Activated naive CD8-positive, alpha-beta T cell treated with anti-CD3 and anti-CD28 coated beads, Interleukin-2, amount 50 U/mL, for 24 hours (primary cell): ENCODE measurements at regions not wholly inside any gene's neighbourhood (a gene's known extent, or its start where the extent isn't known, plus 50 kb on each side); places are given as distances from the start of the nearest gene placed in this dataset.
"Not testable (repeated sequence)": the region's sequence is repeated elsewhere in the genome, so short reads cannot be mapped to it uniquely, and the experiment has no call there.

Source experiments
- ATAC-seq: fragments of 150-1000 bp; cut with Tn5 transposase; one replicate; pipeline ENCODE4 v1.10.0; 2021
- DNase-seq: peaks from one replicate; pipeline ENCODE4 v3.0.0; 2021
- H3K27ac Mint-ChIP-seq: one replicate; pipeline ENCODE4 v1.8.0; 2021; ENCODE audit warnings: mild to moderate bottlenecking, mixed read lengths
- H3K27me3 Mint-ChIP-seq: one replicate; pipeline ENCODE4 v1.8.0; 2021; ENCODE audit warnings: mixed read lengths
- H3K36me3 Mint-ChIP-seq: one replicate; pipeline ENCODE4 v1.8.0; 2021; ENCODE audit warnings: low read depth, mixed read lengths
- H3K4me1 Mint-ChIP-seq: one replicate; pipeline ENCODE4 v1.8.0; 2021; ENCODE audit warnings: mixed read lengths
- H3K4me3 Mint-ChIP-seq: one replicate; pipeline ENCODE4 v1.8.0; 2021; ENCODE audit warnings: mild to moderate bottlenecking, moderate library complexity, mixed read lengths
- H3K9me3 Mint-ChIP-seq: one replicate; pipeline ENCODE4 v1.8.0; 2021; ENCODE audit warnings: mixed read lengths

DNA sequence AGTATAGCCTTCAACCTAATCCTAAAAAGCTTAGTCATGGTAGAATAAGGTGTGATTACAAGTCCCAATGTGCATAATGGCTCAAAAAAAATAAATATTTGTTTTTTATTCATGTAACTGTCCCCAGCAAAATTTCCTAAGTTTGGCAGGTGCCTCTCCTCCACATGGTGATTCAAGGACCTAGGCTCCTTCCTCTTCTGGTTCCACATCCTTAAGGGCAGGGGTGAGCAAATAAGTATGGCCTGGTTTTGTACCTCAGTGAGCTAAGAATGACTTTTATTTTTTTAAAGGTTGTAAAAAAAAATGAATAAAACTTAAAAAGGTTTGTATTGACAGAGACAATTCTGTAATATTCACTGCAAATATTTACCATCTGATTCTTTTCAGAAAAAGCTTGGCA is 343.5 kb upstream of the UBE2E2 start:
- Mint-ChIP-seq H3K9me3 (no peaks in the 10 kb centered on the region), H3K27me3 (no peaks in the 10 kb centered on the region), H3K36me3 (no peaks in the 10 kb centered on the region), H3K4me3 (no peak overlapping the region), H3K4me1 (no peaks in the 10 kb centered on the region), H3K27ac (no peak overlapping the region)
- no peak for ATAC-seq
- DNase-seq: no peak

DNA sequence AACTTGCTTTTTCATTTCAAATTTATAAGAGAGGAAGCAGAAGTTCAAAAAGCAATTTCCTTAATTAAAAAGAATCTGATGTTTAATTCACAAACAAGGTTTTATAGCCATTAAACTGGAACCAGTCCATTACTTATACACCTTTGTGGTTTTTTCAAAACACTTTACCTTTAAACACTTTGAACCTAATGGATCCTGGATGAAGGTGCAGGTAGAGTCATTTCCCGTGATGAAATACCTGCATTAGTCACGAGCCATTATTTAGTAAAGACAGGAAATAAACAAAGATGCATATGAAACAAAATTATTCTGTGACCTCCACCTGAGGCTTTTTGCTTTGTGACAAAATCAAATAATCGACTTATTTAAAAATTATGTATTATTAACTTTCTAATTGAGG is 341.7 kb upstream of the UBE2E2 start:
- H3K4me3 Mint-ChIP-seq: no peak overlapping the region
- no peaks in the 10 kb centered on the region for H3K9me3 Mint-ChIP-seq
- no peaks in the 10 kb centered on the region for H3K36me3 Mint-ChIP-seq
- H3K27ac Mint-ChIP-seq: no peak overlapping the region
- ATAC-seq (no peak), DNase-seq (no peak)
- H3K4me1 Mint-ChIP-seq: no peaks in the 10 kb centered on the region
- no peaks in the 10 kb centered on the region for H3K27me3 Mint-ChIP-seq

DNA sequence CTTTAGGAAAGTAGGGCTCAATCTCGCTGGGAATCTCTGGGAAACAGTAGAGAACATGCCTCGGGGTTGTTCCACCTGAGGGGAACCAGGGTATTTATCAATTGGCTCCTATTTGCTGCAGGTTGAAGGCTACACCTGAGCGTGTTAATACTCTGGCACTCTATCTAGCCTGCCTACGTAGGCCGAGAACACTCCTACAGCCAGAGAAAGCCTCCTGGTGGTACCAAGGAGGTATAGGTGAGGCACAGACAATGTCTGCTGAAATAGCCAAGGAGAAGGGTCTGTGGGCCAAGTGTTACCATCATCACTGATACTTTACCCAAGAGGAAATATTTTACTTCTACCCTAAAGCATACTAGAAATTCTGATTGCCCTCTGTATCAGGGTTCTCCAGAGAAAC is 341.0 kb upstream of the UBE2E2 start:
- ATAC-seq: no peak
- Mint-ChIP-seq H3K27me3 (no peaks in the 10 kb centered on the region), H3K4me1 (no peaks in the 10 kb centered on the region), H3K4me3 (no peak overlapping the region), H3K27ac (no peak overlapping the region), H3K9me3 (no peaks in the 10 kb centered on the region), H3K36me3 (no peaks in the 10 kb centered on the region)
- no peak for DNase-seq

DNA sequence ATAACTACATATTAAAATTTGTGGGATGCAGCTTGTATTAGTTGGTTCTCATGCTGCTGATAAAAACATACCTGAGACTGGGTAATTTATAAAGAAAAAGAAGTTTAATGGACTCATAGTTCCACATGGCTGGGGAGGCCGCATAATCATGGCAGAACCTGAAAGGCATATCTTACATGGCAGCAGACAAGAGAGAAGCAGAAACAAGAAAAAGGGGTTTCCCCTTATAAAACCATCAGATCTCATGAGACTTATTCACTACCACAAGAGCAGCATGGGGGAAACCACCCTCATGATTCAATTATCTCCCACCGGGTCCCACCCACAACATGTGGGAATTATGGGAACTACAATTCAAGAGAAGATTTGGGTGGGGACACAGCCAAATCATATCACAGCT is 320.3 kb upstream of the UBE2E2 start:
- H3K27ac Mint-ChIP-seq, H3K36me3 Mint-ChIP-seq, ATAC-seq, H3K4me1 Mint-ChIP-seq, H3K9me3 Mint-ChIP-seq, H3K27me3 Mint-ChIP-seq, H3K4me3 Mint-ChIP-seq, DNase-seq: not testable (repeated sequence)

DNA sequence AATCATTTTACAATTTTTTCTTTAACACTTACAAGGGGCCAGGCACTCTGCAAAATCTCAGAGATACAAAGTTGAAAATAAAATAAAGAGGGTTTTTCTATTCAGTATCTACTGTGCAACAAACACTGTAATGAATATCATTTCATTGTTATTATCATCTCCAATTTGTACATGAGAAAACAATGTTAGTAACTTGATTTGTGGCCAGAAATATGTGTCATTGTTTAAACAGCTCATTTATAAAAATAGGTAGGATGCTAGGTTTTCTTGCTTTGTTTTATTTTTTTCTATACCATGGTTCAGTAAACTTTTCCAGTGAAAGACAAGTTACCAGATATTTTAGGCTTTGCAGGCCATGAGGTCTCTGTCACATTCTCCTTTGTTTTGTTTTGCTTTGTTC is 318.1 kb upstream of the UBE2E2 start:
- Mint-ChIP-seq H3K27me3 (no peaks in the 10 kb centered on the region), H3K9me3 (peaks cover 9% of the 10 kb centered on the region), H3K36me3 (no peaks in the 10 kb centered on the region), H3K4me3 (no peak overlapping the region), H3K4me1 (no peaks in the 10 kb centered on the region), H3K27ac (no peak overlapping the region)
- DNase-seq (no peak), ATAC-seq (no peak)

DNA sequence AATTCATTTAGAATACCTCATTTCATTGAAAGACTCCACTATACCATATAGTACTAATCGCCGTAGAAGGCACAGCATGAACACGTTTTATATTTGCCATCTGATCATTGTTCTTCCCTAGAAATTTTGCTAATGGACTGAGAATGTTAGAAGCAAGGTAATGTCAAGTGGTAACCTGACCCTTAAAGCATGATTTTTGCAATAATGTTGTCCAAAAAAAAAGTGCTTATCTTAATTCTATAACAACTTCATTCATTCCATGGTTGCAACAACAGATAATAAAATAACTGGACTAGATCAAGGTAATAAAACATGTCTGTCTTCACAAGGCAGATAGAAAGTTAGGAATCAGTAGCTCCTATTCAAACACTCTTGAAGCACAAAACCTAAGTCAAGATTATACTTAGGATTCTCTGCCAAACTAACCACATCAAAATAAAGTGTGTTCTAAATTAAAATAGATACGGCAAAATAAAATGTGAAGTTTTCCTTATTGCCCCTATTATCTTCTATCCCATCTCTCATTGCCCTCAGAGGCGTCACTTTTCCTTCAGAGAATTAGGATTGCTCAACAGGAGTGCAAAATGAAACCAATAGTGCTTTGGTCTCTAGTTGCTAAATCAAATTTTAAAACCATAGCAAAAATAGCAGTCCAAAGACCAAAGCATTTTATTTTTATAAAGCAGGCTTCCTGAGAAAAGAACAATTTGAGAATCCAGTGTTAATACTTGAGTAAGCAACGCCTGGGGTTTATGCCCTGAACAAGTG is 317.4 kb upstream of the UBE2E2 start:
- H3K4me3 Mint-ChIP-seq: no peak overlapping the region
- H3K27ac Mint-ChIP-seq: no peak overlapping the region
- H3K27me3 Mint-ChIP-seq: no peaks in the 10 kb centered on the region
- H3K36me3 Mint-ChIP-seq: no peaks in the 10 kb centered on the region
- peaks cover 9% of the 10 kb centered on the region for H3K9me3 Mint-ChIP-seq
- DNase-seq (no peak), ATAC-seq (no peak)
- no peaks in the 10 kb centered on the region for H3K4me1 Mint-ChIP-seq

DNA sequence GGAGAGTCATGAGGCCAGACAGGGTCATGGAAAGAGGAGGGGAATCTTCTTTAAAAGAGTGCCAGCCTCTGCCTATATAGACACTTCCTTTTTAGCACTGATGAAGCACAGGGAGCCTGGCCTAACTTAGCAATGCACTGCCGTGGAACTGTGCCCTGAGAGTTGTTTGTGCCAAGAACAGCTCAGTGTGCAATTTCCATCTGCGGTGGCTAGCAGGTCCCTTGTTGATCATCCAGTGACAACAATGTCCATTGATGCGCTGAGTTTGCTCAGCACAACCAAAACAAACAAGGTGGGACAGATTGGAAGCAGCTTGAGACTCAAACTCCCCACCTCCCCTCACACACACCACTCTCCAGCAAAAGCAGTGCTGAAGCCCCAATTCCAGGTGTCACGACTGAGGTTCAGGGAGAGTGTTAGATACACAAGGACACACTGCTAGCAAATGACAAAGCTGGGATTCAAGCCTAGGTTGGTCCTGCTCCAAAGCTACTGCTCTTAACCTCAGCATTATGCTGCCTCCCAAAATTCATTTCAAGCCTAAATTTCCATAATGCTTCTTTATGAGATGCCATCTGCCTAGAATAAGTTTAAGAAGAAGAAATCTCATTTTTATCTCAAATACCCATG is 316.6 kb upstream of the UBE2E2 start:
- ATAC-seq (no peak), DNase-seq (no peak)
- H3K27me3 Mint-ChIP-seq: peaks cover 2% of the 10 kb centered on the region
- no peak overlapping the region for H3K27ac Mint-ChIP-seq
- peaks cover 9% of the 10 kb centered on the region for H3K9me3 Mint-ChIP-seq
- H3K36me3 Mint-ChIP-seq: no peaks in the 10 kb centered on the region
- H3K4me1 Mint-ChIP-seq: no peaks in the 10 kb centered on the region
- no peak overlapping the region for H3K4me3 Mint-ChIP-seq

DNA sequence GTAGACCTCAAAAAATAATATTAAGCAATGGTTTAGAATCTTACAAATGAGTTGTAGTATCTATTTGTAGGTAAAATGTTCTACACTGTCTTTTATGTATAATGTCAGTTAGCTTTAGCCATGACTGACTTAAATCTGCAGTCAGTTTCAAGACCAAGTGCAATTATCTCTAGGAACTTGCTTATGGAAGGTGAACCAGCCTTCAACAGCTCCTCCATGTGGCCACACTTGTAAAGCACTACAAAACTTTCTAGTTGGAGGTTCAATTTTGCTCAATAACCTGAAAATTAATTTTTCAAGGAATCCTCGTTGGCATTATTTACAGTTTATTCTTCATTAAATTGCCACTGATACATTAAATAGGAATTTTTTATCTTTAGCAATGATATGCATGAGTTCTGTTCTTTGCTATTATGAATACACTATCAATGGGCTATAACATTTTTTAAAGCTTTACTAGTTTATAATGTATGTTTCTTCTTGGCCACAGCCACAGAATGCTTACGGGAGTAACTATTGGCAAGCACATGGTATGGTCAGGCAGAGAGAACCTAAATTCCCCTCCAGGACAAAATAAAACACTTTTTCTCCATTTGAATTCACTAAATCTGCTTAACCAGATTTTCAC is 315.3 kb upstream of the UBE2E2 start:
- Mint-ChIP-seq H3K4me1 (no peaks in the 10 kb centered on the region), H3K4me3 (no peak overlapping the region), H3K27ac (no peak overlapping the region), H3K36me3 (no peaks in the 10 kb centered on the region), H3K9me3 (peaks cover 4% of the 10 kb centered on the region), H3K27me3 (peaks cover 4% of the 10 kb centered on the region)
- DNase-seq (no peak), ATAC-seq (no peak)

DNA sequence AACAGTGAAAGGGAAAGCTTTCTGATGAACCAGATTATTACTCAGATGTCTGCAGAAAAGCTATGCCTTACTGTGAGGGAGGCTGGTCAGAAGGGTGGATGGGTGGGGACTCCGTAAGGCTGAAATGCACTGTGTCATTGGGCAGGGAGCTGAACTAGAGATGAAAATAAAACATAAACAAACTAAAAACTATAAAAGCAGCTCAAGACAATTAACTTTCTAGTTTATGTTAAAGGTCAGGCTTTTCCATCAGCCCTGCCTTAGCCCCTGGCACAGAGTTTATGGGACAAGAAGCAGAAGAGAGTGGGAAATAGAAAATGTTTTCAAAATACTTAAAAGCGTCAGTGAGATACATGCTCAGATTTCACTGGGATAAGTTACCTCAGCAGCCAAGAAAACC is 310.0 kb upstream of the UBE2E2 start:
- H3K27me3 Mint-ChIP-seq: peaks cover 5% of the 10 kb centered on the region
- no peaks in the 10 kb centered on the region for H3K36me3 Mint-ChIP-seq
- no peaks in the 10 kb centered on the region for H3K4me1 Mint-ChIP-seq
- ATAC-seq: no peak
- H3K27ac Mint-ChIP-seq: no peak overlapping the region
- H3K9me3 Mint-ChIP-seq: peaks cover 3% of the 10 kb centered on the region
- DNase-seq: no peak
- H3K4me3 Mint-ChIP-seq: no peak overlapping the region

DNA sequence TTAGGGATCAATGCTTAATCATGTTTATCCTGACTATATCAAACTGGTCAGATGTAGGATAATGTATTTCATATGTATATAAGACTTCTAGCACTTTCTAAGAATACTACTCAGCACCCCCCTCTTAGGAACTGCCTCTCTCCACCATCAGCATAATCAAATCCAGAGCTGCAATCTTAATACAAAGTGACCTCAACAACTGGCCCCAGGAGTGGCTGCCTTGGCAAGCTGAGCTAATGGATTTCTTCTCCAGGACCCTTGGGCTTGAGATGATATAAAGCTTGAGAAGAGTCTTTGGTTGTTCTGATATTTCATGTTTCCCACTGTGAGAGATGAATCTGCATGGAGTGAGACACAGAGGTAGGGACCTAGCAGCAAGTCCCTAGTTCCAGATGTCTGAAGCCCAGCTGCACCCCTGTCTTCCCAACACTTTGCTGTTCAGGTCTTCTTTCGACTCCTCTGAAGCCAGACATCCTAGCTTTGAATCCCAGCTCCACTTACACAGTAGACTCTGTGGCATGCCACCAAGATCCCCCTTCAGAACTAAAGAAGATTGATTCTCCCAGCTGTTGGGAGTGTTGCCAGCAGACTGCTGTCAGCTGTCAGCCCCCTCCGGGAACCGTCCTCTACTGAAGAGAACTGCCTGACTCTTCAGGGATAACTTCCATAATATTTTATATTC is 309.3 kb upstream of the UBE2E2 start:
- no peak for DNase-seq
- no peak overlapping the region for H3K27ac Mint-ChIP-seq
- H3K4me1 Mint-ChIP-seq: no peaks in the 10 kb centered on the region
- H3K4me3 Mint-ChIP-seq: no peak overlapping the region
- peaks cover 3% of the 10 kb centered on the region for H3K9me3 Mint-ChIP-seq
- peaks cover 5% of the 10 kb centered on the region for H3K27me3 Mint-ChIP-seq
- H3K36me3 Mint-ChIP-seq: no peaks in the 10 kb centered on the region
- no peak for ATAC-seq

DNA sequence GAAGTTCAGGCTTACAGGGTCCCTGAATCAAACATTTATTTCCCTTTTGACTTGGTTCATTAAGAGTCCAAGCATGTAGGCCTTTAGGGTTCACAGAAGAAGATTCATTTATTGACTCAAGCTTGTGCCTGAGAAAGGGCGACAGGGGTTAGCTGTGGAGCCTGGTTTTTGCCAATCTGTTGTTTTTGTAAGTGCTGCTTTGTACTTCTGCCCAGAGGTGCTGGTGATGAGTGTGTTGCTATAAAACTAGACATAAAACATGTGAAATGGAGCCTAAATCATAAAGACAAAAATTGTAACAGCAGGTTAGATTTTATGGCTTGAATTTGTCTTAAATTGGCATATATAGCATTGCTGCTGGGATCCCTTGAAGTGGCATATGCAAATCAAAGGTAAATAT is 308.3 kb upstream of the UBE2E2 start:
- Mint-ChIP-seq H3K27me3 (peaks cover 5% of the 10 kb centered on the region), H3K27ac (no peak overlapping the region), H3K4me3 (no peak overlapping the region), H3K36me3 (no peaks in the 10 kb centered on the region), H3K9me3 (peaks cover 3% of the 10 kb centered on the region), H3K4me1 (no peaks in the 10 kb centered on the region)
- ATAC-seq: no peak
- no peak for DNase-seq

DNA sequence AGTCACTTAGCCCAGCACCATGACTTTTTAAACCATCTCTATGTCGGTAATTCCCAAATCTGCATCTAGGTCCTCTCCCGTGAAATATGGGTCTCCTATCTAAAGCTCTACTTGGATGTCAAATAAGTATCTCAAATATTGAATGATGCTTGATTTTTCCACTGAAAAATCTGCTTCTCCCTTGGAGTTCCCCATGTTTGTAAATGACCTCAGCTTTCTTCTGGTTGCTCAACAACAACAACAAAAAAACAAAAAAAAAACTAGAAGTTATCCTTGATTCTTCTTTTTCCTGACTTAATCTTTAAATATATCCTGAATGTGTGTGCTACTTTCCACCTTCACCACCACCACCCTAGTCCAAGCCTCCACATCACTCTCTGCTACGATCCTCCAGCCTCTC is 307.5 kb upstream of the UBE2E2 start:
- no peak for ATAC-seq
- no peak overlapping the region for H3K4me3 Mint-ChIP-seq
- H3K4me1 Mint-ChIP-seq: no peaks in the 10 kb centered on the region

DNA sequence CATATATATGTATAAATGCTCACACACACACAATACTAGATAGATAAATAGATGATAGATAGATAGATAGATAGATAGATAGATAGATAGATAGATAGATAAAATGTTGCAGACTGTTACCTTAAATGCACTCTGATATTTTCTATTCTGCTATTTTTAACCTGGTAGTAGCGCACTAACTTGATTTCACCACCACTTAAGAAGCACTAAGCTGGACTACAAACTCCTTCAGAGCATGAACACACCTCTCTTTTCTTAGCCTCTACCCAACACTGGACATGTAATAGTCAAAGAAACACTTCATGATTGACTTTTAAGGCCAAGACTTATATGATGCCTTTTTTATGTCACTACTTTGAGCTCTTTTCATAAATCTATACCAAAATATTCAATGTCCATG is 304.6 kb upstream of the UBE2E2 start:
- H3K4me1 Mint-ChIP-seq: no peaks in the 10 kb centered on the region

More for the DNA sequence above, 307.5 kb upstream of the UBE2E2 start:
- Mint-ChIP-seq H3K36me3 (no peaks in the 10 kb centered on the region), H3K9me3 (peaks cover 3% of the 10 kb centered on the region), H3K27ac (no peak overlapping the region), H3K27me3 (peaks cover 5% of the 10 kb centered on the region)
- DNase-seq: no peak

DNA sequence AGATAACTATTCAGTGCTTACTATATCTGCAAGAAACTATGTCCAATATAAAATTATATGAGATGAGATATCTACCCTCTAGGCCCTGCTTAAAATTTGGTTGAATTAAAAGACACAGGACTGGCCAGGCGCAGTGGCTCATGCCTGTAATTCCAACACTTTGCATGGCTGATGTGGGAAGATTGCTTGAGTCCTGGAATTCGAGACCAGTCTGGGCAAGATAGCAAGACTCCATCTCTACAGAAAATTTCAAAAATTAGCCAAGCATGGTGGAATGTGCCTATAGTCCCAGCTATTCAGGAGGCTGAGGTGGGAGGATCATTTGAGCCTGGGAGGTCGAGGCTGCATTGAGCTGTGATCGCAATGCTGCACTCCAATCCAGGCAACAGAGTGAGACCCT is 303.7 kb upstream of the UBE2E2 start:
- H3K27me3 Mint-ChIP-seq: no peaks in the 10 kb centered on the region
- H3K36me3 Mint-ChIP-seq: no peaks in the 10 kb centered on the region
- no peaks in the 10 kb centered on the region for H3K4me1 Mint-ChIP-seq
- ATAC-seq (no peak), DNase-seq (no peak)
- no peak overlapping the region for H3K4me3 Mint-ChIP-seq
- no peak overlapping the region for H3K27ac Mint-ChIP-seq
- peaks cover 8% of the 10 kb centered on the region for H3K9me3 Mint-ChIP-seq

More for the DNA sequence above, 304.6 kb upstream of the UBE2E2 start:
- Mint-ChIP-seq H3K27ac (no peak overlapping the region), H3K4me3 (no peak overlapping the region), H3K36me3 (no peaks in the 10 kb centered on the region), H3K9me3 (peaks cover 8% of the 10 kb centered on the region), H3K27me3 (peaks cover 1% of the 10 kb centered on the region)
- ATAC-seq (no peak), DNase-seq (no peak)

DNA sequence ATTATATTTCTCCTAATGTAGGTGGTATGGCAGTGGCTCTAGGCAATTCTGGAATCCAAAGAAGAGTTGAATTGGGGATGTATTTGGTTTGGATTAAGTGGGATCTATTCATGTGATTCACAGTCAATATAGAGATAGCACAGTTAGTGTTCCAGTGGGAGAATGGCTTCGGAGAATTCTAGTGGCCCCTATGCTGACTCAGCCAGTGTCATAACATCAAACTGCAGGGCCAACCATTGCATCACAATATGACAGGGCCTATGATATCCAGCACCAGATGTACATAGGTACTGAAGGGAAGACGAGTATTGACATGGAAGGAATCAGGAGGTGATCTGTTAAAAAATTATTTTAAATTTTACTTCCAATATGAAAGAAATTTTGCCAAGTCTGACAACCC is 302.8 kb upstream of the UBE2E2 start:
- H3K27ac Mint-ChIP-seq: no peak overlapping the region
- H3K27me3 Mint-ChIP-seq: no peaks in the 10 kb centered on the region

More for the DNA sequence above, 302.8 kb upstream of the UBE2E2 start:
- no peak overlapping the region for H3K4me3 Mint-ChIP-seq
- H3K4me1 Mint-ChIP-seq: no peaks in the 10 kb centered on the region
- ATAC-seq (no peak), DNase-seq (no peak)
- peaks cover 8% of the 10 kb centered on the region for H3K9me3 Mint-ChIP-seq
- no peaks in the 10 kb centered on the region for H3K36me3 Mint-ChIP-seq
